Activated T-helper 2 cell treated with anti-CD3 and anti-CD28 coated beads, Interferon-gamma antibody, Interleukin-2, Interleukin-4, amounts not matched to agents 10 μg/mL and 5 μg/mL and 100 μg/mL, durations not matched to agents 14 hours and 24 hours and 36 hours (primary cell): ENCODE measurements at regions not wholly inside any gene's neighbourhood (a gene's known extent, or its start where the extent isn't known, plus 50 kb on each side); places are given as distances from the start of the nearest gene placed in this dataset.

Source experiments
- DNase-seq: peaks from one replicate; pipeline ENCODE4 v3.0.0; 2021; ENCODE audit warnings: low spot score
- H3K27ac Mint-ChIP-seq: one replicate; pipeline ENCODE4 v1.8.0; 2021; ENCODE audit warnings: mixed read lengths
- H3K27me3 Mint-ChIP-seq: one replicate; pipeline ENCODE4 v1.8.0; 2021; ENCODE audit warnings: low read depth, mixed read lengths
- H3K36me3 Mint-ChIP-seq: one replicate; pipeline ENCODE4 v1.8.0; 2021; ENCODE audit warnings: low read depth, mixed read lengths
- H3K4me1 Mint-ChIP-seq: one replicate; pipeline ENCODE4 v1.8.0; 2021; ENCODE audit warnings: low read depth, mixed read lengths
- H3K4me3 Mint-ChIP-seq: one replicate; pipeline ENCODE4 v1.8.0; 2021; ENCODE audit warnings: low read depth, mild to moderate bottlenecking, moderate library complexity, mixed read lengths
- H3K9me3 Mint-ChIP-seq: one replicate; pipeline ENCODE4 v1.8.0; 2021; ENCODE audit warnings: mixed read lengths
- intact Hi-C: fragments of 100-400 bp; cut with micrococcal nuclease; formaldehyde crosslinking; loops from one replicate; pipeline ENCODE4 v1.15.1; 2023

DNA sequence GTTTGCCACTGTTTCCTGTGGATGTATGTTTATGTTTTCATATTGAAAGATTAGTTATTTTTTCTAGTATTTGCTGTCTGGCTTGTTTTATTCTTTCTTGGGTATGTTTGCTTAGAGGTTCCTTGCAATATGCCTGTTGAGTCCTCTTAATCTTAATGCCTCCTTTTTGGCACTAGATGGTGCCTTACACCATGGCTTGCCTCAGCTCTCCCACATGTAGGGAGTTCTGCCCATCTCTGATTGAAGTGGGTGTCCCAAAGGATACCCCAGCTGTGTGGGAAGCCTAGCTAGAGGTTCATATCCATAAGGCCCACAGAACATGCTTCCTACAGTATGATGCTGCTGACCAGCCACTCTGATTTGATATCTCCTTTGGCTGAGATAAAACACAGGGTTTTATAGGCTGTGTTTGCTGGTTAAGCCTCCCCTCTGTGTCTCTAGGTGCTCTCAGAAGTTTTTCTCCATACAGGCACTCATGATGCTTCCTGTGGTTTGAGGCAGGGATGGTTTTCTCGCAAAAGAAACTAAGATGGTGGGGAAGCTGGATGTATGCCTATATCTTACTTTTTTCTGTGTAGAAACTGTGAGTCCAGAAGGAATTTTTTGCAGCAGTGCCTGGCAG, 162.4 kb downstream of the ASB9 start:
- intact Hi-C loops: loop anchor here (1.0 kb wide), 1 partner anchor 136 kb away; no protein-coding TSS in a partner anchor
- Mint-ChIP-seq H3K27me3 (peaks cover 3% of the 10 kb centered on the region), H3K4me1 (peaks cover 5% of the 10 kb centered on the region), H3K4me3 (no peak overlapping the region), H3K9me3 (no peaks in the 10 kb centered on the region), H3K36me3 (no peaks in the 10 kb centered on the region), H3K27ac (no peak overlapping the region)
- DNase-seq: no peak

DNA sequence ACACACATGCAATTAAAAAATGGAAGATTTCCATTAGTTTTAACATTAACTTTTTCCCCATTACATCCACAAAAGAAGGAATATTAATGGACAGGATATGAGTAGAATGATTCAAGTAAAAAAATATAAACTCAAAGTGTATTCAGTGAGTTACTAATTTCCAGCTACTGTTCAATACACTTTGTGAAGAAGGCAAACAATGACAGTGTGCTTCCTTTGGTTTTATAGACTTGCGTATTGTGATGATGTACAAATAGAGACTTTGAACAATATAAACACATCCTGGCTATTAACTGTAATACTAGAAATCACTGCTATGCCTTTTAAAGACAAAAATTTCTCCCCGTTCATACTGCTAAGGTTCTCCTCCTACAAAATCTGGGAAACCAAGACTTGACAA, 171.4 kb downstream of the ASB9 start:
- Mint-ChIP-seq H3K27me3 (no peaks in the 10 kb centered on the region), H3K36me3 (no peaks in the 10 kb centered on the region), H3K4me3 (no peak overlapping the region), H3K9me3 (no peaks in the 10 kb centered on the region), H3K27ac (no peak overlapping the region), H3K4me1 (no peaks in the 10 kb centered on the region)
- intact Hi-C loops: no loop called here
- no peak for DNase-seq

DNA sequence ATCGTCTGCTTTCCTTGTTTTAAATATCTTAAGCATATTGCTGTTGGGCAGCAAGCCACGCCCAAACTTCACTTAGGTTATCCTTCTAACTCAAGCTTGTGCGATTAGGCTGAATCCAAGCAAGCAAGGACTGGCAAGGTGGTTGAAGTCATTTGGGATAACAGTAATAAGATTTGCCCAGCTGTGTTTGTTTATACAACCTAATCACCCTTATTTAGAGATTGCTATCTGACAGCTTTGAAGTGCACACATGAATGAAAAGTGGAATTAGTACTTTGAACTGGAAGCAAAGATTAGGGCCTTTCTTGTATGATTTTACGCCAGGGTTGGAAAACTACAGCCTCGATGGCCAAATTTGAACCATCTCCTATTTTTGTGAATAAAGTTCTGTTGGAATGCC, 182.1 kb downstream of the ASB9 start:
- no peaks in the 10 kb centered on the region for H3K4me1 Mint-ChIP-seq
- no peaks in the 10 kb centered on the region for H3K36me3 Mint-ChIP-seq
- H3K27me3 Mint-ChIP-seq: no peaks in the 10 kb centered on the region
- intact Hi-C loops: no loop called here
- no peak overlapping the region for H3K27ac Mint-ChIP-seq
- no peak for DNase-seq
- no peaks in the 10 kb centered on the region for H3K9me3 Mint-ChIP-seq
- no peak overlapping the region for H3K4me3 Mint-ChIP-seq

DNA sequence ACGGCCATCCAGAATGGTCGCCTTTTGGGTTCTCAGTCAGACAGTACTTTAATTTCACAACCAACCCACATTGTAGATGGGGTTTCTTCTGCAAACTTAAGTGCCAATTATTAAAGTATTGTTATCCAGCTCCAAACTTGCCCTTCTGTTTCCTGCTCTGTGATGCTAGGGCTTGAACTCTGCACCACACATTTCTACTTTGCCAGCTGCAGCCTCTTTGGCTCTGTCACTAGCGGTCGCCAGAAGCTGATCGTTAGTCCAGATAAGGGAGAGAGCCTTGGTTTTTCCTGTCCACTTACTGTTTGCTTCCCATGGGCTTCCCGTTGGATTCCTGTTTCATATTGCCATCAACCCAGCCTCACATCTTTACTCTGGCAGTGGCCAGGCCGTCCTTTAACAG, 196.6 kb downstream of the ASB9 start:
- Mint-ChIP-seq H3K9me3 (no peaks in the 10 kb centered on the region), H3K36me3 (no peaks in the 10 kb centered on the region), H3K27me3 (peaks cover 3% of the 10 kb centered on the region), H3K4me1 (no peaks in the 10 kb centered on the region), H3K4me3 (no peak overlapping the region), H3K27ac (no peak overlapping the region)
- intact Hi-C loops: no loop called here
- DNase-seq: no peak

DNA sequence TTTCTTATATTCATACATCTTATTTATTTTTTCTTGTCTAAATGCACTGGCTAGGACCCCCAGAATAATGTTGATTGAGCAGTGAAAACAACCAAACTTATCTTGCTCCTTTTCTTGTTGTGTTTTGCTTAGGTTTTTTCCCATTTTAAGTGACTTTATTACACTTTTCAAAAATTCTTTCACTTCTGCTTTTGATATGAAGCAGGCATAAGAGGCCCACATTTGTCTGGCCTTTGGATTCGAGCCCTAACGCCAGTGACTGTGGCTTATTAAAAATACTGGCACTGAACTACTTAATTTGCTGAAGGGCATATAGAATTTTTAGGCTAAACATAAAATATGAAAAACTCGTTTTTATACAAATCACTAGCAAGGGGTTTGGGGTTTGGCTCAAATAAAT, 197.0 kb downstream of the ASB9 start:
- Mint-ChIP-seq H3K36me3 (no peaks in the 10 kb centered on the region), H3K27me3 (peaks cover 3% of the 10 kb centered on the region), H3K4me1 (no peaks in the 10 kb centered on the region), H3K27ac (no peak overlapping the region), H3K9me3 (no peaks in the 10 kb centered on the region), H3K4me3 (no peak overlapping the region)
- no peak for DNase-seq
- intact Hi-C loops: no loop called here

DNA sequence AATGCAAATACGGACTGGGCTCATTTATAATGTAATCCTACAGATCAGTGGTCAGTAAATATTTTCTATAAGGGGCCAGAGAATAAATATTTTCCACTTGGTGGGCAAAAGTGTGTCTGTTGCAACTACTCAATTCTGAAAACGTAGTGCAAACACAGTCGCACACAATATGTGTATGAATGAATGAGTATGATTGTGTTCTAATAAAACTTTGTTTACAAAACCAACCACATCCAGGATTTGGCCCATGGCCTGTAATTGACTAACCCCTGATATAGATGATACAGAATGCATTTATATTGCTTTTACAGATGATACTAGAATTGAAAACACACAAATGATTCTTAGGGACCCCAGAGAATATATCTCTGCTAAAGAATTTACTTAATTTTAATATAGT, 197.6 kb downstream of the ASB9 start:
- DNase-seq: no peak
- H3K4me3 Mint-ChIP-seq: no peak overlapping the region
- no peaks in the 10 kb centered on the region for H3K9me3 Mint-ChIP-seq
- H3K27me3 Mint-ChIP-seq: peaks cover 3% of the 10 kb centered on the region
- no peak overlapping the region for H3K27ac Mint-ChIP-seq
- no peaks in the 10 kb centered on the region for H3K4me1 Mint-ChIP-seq
- H3K36me3 Mint-ChIP-seq: no peaks in the 10 kb centered on the region
- intact Hi-C loops: no loop called here

DNA sequence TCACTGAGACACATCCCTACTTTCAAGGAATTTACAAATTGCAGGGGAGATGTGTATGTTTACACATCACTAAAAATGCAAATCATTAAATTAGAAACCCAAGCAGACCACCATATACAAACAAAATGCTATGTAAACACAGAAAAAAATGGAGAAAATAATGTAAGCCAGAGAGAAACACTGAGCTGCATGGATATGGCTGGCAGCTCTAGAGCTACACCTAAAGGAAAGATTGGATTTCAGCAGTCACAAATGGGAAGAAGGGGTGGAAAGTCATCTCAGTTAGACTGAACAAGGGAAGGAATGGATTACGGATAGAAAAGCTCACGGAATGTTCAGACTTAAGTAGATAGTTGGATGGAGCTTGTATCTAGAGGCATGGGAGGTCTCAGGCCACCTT, 186.3 kb downstream of the MOSPD2 start:
- intact Hi-C loops: no loop called here
- Mint-ChIP-seq H3K9me3 (no peaks in the 10 kb centered on the region), H3K4me3 (no peak overlapping the region), H3K27me3 (peaks cover 4% of the 10 kb centered on the region), H3K4me1 (no peaks in the 10 kb centered on the region), H3K27ac (no peak overlapping the region), H3K36me3 (no peaks in the 10 kb centered on the region)
- DNase-seq: no peak

DNA sequence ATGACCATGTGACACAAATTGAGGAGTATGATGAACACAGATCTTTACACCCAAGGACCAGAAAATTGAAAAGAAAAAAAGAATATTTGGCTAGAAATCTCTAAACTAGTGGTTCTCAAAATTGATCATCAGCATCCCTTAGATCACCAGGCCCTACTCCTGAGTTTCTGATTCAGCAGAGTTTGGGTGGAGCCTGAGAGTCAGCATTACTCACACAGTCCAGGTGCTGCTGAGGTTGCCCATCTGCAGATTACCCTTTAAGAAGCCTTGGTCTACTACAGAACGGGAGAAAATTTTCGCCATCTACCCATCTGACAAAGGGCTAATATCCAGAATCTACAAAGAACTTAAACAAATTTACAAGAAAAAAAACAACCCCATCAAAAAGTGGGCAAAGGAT, 182.8 kb downstream of the MOSPD2 start:
- intact Hi-C loops: no loop called here
- Mint-ChIP-seq H3K27ac (no peak overlapping the region), H3K9me3 (no peaks in the 10 kb centered on the region), H3K27me3 (no peaks in the 10 kb centered on the region), H3K4me3 (no peak overlapping the region), H3K36me3 (no peaks in the 10 kb centered on the region), H3K4me1 (no peaks in the 10 kb centered on the region)
- no peak for DNase-seq

DNA sequence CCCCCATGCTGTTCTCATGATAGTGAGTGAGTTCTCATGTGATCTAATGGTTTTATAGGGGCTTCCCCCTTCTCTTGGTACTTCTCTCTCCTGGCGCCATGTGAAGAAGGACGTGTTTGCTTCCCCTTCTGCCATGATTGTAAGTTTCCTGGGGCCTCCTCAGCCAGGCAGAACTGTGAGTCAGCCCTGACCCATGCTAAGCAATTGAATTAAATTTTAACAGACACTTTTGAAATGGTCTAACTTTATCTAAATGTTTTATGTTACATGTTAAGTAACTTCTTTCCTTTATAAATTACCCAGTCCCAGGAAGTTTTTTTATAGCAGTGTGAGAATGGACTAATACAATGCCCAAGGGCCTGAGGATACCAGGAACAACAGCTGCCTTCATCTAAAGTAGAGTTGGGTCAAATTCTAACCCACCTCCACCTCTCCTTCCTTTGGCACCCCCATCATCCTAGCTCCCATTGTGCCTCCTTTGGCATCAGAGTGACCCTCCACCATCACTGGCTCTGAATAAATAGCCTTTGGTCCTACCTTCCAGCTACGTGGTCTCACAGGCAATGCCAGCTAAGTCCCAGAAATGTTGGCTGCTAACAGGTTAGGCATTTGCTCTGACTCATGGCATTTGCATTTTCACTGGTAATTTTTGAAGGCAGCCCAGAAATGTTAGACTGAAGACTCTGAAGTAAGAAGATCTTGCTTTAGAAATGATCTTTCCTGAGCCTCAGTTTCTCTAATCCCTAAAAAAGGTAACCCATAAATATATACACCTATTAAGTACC, 182.1 kb downstream of the MOSPD2 start:
- H3K4me1 Mint-ChIP-seq: no peaks in the 10 kb centered on the region
- H3K36me3 Mint-ChIP-seq: no peaks in the 10 kb centered on the region
- DNase-seq: no peak
- intact Hi-C loops: no loop called here
- no peaks in the 10 kb centered on the region for H3K9me3 Mint-ChIP-seq
- no peak overlapping the region for H3K27ac Mint-ChIP-seq
- no peak overlapping the region for H3K4me3 Mint-ChIP-seq
- no peaks in the 10 kb centered on the region for H3K27me3 Mint-ChIP-seq

DNA sequence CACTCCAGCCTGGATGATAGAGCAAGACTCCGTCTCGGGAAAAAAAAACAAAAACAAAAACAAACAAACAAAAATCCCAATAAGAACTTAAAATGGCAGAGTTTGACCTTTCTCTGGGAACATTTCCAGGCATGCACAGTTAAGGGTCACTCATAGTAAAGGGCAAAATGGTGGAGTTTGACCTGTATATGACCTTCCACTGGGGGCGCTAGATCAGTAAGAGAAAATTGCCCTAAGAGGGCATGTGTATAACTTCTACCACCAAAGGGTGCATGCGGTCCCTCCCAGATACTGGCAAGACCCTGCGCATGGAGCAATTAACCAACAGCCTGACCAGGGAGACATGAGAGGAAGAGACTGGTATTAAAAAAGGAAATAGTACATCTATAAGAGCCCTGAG, 177.2 kb downstream of the MOSPD2 start:
- Mint-ChIP-seq H3K4me1 (no peaks in the 10 kb centered on the region), H3K9me3 (no peaks in the 10 kb centered on the region), H3K4me3 (no peak overlapping the region), H3K36me3 (no peaks in the 10 kb centered on the region), H3K27ac (no peak overlapping the region), H3K27me3 (peaks cover 3% of the 10 kb centered on the region)
- intact Hi-C loops: no loop called here
- DNase-seq: no peak

DNA sequence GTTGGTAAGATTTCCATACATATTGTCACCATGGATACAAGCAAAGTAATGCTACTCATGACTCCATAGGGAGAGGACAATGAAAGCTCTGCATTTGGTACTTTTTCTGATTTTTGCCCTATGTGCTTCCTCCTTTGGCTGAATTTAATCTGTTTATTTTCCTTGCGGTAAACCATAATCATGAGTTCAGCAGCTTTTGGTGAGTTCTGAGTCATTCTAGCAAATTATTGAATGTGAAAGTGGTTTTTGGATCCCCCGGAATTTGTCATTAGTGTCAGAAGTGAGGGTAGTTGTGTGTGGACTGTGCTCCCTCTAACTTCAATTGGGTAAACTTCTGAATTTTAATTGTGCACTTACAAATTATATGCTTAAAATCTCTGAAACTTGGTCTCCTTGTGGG, 170.3 kb downstream of the MOSPD2 start:
- Mint-ChIP-seq H3K27ac (no peak overlapping the region), H3K27me3 (peaks cover 3% of the 10 kb centered on the region), H3K9me3 (no peaks in the 10 kb centered on the region), H3K4me1 (peaks cover 5% of the 10 kb centered on the region), H3K4me3 (no peak overlapping the region), H3K36me3 (no peaks in the 10 kb centered on the region)
- intact Hi-C loops: loop anchor here (10.0 kb wide), 1 partner anchor 201 kb away; no protein-coding TSS in a partner anchor
- no peak for DNase-seq

DNA sequence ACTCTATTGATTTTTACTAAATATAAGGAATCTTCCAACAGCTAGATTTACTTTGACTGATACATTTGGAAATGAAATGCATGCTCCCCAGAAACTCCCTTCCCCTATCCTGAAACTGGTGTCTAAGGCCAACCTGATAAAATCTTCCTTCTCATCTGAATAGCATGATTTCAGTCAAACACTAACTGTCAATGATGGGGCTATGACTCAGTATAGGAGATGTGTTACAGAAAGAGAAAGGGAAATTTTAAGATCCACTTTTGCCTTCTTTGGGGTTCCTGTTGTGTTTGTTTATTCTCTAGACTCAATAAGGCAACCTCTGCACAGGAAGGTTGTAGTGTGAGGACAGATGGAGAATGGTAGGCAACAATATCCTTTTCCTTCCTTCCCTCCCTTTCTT, 160.7 kb downstream of the MOSPD2 start:
- intact Hi-C loops: loop anchor here (2.0 to 10.0 kb wide), 4 partner anchors 123 to 537 kb away; no protein-coding TSS in a partner anchor
- no peaks in the 10 kb centered on the region for H3K9me3 Mint-ChIP-seq
- no peaks in the 10 kb centered on the region for H3K36me3 Mint-ChIP-seq
- peaks cover 11% of the 10 kb centered on the region for H3K4me1 Mint-ChIP-seq
- no peak for DNase-seq
- no peak overlapping the region for H3K4me3 Mint-ChIP-seq
- H3K27ac Mint-ChIP-seq: no peak overlapping the region
- H3K27me3 Mint-ChIP-seq: no peaks in the 10 kb centered on the region

DNA sequence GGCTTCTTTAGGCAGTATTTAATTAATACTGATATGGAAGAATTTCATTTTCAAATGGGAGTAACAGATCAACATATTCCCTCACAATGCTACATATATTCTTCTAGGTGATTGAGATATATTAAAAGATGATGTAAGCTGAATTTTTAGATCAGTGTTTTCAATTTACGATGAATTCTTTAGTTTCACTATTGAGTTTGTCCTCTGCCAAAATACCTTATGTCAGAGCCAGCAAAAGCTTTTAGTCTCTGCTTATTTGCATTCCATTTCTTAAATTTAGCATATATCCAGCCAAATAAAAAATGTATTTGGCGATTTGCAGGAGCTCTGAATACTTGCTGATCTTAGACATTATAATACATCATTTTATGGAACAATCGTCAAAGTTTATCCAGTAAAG, 144.3 kb downstream of the MOSPD2 start:
- Mint-ChIP-seq H3K4me1 (no peaks in the 10 kb centered on the region), H3K9me3 (no peaks in the 10 kb centered on the region)

More for the DNA sequence above, 144.3 kb downstream of the MOSPD2 start:
- intact Hi-C loops: no loop called here
- no peaks in the 10 kb centered on the region for H3K36me3 Mint-ChIP-seq
- H3K27ac Mint-ChIP-seq: no peak overlapping the region
- no peak for DNase-seq
- no peaks in the 10 kb centered on the region for H3K27me3 Mint-ChIP-seq
- H3K4me3 Mint-ChIP-seq: no peak overlapping the region
